ENCODE measurements at regions not wholly inside any gene's neighbourhood (a gene's known extent, or its start where the extent isn't known, plus 50 kb on each side); places are given as distances from the start of the nearest gene placed in this dataset.
"Not testable (repeated sequence)": the region's sequence is repeated elsewhere in the genome, so short reads cannot be mapped to it uniquely, and the experiment has no call there.

DNA sequence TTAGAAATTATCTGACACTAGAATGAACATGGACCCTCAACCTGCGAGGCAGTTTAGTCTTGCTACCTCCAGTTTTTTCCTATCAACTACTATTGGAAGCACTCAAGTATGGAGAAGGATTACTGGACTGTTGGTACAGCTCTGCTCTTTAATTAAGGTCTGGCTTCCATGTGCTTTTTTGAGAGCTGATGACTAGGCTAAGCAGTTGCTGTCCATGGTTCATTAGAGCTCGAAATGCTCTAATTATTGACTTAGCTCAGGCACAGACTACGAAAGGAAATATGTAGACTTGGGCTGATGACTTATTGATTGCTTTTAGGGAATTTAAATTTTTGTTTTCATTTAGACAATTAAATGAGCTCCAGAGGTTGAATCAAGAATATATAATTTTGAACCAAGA lies 1281.6 kb downstream of the HACE1 start:
- no peak for DNase-seq (ENCODE audit: low read depth)

DNA sequence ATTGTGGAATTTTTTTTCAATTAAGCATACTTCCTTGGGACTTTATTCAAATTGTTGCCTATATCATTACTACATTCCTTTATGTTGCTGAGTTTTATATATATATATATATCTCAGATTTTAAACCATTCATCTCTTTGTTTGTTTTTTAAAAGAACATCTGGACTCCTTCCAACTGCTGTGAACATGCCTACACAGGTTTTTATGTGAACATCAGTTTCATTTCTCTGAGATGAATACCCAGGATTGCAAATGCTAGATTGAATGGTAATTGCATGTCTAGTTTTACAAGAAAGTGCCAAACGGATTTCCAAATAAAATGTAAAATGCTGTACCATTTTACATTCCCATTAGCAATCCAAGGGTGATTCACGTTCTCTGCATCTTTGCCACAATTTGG lies 1289.3 kb downstream of the HACE1 start:
- DNase-seq (ENCODE audit: low read depth), result no peak

DNA sequence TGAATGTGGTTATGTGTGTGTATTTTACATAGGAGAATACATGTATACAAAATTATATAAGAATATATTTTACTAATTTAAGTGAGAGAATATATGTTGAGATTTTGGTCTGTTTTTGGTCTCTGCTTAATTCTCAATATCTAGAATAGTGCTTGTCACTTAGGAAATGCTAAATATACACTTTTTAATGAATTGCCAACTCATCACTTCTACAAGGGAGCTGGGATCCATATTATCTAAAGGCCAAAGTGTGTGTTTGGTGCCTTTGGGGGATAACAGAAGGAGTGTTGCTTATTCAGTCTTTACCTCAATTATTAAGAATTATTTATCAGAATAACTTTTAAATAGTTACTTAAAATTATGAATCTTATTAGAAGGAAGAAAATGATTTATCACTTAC lies 1304.8 kb downstream of the HACE1 start:
- no peak for DNase-seq (ENCODE audit: low read depth)

DNA sequence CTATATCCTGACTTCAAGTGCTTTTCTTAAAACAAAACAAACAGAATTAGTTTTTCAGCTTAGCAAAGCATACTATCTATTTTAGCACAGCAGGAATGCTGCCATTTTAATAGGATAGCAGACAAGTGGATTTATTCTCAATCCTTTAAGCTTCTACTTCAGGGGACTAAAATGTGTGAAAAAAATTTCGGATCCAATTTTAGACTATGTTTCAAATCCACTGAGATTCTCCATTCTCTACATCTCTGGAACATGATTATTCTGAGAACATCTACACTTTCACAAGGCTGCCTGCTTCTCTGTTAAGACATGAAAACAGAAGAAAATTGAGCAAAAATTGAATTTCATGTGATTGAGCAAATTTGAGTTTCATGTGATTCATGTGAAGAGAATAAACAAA lies 1321.3 kb downstream of the HACE1 start:
- no peak for DNase-seq (ENCODE audit: low read depth)

DNA sequence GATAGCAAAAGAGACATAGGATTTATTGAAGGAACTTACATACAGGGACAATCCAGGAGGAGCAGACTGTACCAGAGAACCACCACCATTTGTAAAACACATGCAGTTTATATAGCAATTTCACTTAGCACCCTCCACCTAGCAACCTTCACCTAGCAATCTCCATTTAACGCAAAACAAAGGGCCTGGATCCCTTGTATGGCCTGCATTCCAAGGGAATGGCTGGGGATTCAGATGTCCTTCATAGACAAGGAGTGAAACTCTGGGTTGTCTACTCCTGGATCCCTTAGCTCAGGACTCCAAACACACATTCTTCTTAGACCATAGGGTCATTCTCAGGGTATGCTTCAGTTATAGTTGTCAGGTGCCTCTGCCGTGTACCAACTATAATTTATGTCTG lies 1324.9 kb downstream of the HACE1 start:
- no peak for DNase-seq (ENCODE audit: low read depth)

DNA sequence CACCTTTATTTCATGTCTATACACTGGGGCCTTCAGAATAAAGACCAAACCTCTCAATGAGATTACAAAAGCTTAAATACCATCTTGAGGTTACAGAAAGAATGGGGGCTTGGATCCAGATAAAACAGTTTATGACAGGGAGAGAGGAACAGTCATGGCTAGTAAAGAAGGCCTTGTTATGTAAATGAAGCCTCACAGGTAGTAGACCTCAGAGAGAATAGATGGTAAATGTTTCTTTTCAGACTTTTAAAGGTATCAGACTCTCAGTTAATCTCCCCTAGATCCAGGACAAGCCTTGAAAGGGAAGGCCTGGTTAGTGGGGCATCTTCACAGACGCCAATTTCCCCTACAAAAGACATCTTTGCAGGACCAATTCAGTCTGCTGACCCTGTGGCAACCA lies 1325.6 kb downstream of the HACE1 start:
- DNase-seq (ENCODE audit: low read depth), result no peak

DNA sequence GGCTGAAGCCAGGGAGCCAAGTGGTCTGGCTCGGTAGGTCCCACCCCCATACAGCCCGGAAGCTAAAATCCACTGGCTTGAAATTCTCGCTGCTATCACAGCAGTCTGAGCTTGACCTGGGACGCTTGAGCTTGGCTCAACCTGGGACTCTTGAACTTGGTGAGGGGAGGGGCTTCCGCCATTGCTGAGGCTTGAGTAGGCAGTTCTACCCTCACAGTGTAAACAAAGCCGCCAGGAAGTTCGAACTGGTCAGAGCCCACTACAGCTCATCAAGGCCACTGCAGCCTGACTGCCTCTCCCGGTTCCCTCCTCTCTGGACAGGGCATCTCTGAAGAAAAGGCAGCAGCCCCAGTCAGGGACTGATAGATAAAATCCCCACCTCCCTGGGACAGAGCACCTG lies 1337.7 kb downstream of the HACE1 start:
- DNase-seq (ENCODE audit: low read depth), result no peak

DNA sequence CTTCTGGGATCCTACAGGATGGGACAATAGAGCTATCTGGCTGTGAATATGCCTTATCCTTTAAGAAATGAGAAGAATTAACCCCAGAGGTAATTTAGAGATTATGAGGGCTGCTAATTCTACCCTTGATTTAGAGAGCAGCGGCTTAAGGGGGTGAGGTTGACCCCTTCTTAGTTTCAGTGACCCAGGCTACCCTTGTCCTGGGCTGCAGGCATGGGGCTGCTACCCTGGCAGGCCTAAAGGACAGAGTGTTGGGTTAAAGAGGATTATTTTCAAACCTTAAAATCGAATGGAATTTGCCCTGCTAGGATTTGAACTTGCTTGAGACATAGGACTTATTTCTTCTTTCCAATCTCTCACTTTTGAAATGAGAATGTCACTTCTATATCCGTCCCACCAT lies 1343.4 kb downstream of the HACE1 start:
- no peak for DNase-seq (ENCODE audit: low read depth)

DNA sequence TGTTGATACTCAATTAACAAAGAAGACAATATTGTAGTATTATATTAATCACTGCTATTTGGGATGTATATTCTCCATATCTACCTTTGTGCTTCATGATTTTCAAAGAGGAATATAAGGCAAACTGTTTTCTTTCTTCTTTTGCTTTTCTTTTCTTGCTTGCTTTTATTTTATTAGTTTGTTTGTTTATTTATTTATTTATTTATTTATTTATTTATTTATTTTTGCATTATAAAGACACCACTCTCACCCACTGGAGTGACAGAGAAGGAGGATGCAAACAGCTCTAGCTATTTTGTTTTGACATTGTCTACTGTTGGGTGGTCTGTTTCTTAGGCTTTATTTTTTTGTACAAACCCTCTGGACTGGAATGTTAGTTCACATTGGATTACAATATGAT lies 1352.7 kb downstream of the HACE1 start:
- no peak for DNase-seq (ENCODE audit: low read depth)

DNA sequence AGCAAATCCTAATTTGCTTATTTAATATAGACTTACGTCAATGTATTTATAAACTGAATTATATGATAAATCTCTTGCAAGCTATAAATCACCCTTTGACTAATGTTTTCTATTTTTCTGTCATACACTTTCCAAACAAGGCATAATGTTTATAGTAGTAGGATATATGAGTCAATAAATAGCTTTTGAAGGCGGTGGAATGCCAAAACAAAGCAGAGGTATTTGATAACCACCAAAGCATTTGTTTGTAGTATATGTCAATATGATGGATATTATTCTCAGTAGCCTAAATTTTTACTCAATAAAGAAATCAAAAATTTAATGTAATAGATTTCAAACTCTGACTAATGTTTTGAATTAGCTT lies 1354.6 kb downstream of the HACE1 start:
- DNase-seq (ENCODE audit: low read depth), result no peak

DNA sequence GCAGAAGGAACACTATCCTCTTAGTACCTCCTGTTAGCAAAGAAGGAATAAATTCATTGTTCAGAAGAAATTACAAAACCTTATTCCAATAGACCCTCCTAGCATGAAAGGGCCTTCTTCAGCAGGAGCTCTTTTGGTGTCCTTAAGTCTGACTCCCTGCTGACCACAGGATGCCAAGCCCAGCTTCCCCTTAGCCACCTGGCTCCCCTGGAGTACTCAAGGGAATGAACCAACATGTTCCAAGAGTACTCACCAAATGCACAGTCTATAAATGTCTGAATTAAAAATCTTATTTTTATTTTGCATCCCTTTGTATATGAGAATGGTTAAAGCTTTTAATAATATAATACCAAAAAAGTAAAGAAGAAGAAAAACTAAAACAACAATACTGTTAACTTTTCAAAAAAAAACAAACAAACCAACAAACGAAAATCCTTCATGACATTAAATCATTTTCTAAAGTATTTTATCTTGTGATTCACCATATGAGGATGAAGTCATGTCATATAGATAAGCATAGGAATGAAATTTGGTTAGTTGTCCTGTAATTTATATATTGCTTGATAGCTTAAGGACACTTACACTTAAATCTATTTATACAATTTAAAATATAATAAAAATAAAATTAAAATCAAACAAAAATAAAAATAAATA lies 1355.1 kb downstream of the HACE1 start:
- DNase-seq (ENCODE audit: low read depth), result no peak

DNA sequence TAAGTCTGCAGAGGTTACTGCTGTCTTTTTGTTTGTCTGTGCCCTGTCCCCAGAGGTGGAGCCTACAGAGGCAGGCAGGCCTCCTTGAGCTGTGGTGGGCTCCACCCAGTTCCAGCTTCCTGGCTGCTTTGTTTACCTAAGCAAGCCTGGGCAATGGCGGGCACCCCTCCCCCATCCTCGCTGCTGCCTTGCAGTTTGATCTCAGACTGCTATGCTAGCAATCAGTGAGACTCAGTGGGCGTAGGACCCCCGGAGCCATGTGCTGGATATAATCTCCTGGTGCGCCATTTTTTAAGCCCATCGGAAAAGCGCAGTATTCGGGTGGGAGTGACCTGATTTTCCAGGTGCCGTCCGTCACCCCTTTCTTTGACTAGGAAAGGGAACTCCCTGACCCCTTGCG lies 1363.1 kb downstream of the HACE1 start:
- DNase-seq (ENCODE audit: low read depth), result not testable (repeated sequence)

DNA sequence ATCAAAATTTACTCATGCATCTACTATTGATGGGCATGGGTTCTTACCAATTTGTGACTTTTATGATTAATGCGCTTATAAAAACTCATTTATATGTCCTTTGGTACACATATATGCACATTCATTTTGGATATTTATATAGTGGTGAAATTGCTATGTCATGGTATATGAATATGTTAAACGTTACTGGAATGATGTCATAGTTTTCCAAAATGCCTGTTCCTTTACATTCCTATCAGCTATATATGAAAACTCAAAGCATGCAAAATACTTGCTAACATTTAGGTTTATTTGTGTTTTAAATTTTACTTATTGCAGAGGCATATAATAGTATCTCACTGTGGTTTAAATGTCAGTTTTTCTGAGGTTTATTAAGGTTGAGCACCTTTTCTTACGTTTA lies 1403.1 kb downstream of the HACE1 start:
- DNase-seq (ENCODE audit: low read depth), result no peak

DNA sequence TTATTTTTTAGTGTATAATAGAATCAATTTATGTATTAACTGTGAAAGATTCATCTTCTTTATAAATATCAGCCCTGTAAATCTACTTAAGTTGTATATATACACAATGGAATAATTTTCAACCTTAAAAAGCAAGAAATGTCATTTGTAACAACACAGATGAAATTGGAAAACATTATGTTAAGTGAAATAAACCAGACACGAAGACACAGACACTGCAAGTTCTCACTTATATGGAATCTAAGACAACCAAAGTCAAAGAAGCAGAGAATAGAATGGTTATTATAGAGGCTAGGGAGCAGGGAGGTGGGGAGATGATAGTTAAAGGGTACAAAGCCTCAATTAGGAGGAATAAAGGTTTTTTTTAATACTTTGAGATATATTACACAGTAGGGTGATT lies 1404.4 kb downstream of the HACE1 start:
- DNase-seq (ENCODE audit: low read depth), result no peak

DNA sequence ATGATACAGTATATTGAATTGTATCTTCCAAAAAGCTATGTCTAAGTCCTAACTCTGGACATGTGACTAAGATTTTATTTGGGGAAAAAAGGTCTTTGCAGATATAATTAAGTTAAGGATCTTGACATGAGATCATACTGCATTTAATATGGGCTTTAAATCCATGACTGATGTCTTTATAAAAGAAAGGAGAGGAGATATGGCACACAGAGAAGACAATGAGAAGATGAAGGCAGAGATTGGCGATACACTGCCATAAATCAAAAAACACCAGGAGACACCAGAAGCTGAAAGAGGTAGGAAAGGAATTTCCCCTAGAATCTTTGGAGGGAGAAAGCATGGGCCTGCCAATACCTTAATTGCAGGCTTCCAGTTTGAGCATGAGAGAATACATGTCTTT lies 1450.2 kb downstream of the HACE1 start:
- no peak for DNase-seq (ENCODE audit: low read depth)

DNA sequence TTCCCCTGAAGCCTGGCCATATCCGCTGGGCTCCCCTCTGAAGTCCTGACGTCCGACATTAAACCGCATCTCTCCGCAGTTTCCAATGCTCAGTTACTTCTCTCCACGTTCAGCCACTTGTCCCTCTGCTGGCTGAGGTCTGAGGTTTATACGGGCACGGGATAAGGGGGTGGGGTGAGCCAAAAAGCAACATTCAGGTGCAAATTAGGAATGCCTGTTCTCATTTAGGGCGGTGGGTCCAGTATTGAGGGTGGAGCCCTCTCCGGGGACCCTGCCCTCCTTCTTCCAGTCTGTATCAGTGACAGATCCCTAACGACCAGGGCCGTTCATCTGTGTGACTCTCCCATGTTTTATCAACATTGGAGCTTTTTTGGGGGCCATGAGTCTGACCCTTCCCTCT lies 1454.4 kb downstream of the HACE1 start:
- no peak for DNase-seq (ENCODE audit: low read depth)

DNA sequence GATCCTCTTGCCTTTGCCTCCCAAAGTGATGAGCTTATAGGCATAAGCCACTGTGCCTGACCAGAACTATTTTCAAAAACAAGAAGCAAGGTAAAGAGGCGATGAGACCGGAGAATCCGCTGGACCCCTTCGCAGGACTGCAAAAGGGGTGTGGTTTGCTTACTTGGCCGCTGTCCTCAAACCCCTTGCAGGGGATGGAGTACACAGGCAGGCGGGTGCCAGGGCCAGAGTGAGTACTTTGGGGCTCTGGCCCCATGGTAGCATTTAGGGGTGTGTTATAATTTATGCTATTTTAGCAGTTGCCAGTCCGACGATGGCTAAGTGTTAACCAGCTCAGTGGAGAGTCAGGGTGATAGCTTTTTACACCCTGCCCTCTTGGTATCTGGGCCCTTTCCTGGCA lies 1454.9 kb downstream of the HACE1 start:
- DNase-seq (ENCODE audit: low read depth), result no peak

DNA sequence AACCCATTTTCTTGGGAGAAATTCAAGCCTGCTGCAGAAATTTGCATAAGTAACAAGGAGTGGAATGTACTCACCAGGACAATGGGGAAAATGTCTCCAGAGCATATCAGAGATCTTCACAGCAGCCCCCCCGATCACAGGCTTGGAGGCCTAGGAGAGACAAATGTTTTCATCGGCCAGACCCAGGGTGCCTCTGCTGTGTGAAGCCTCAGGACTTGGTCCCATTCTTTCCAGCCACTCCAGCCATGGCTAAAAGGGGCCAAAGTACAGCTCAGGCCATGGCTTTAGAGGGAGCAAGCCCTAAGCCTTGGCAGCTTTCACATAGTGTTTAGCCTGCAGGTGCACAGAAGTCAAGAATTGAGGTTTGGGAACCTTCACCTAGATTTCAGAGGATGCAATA lies 1463.0 kb downstream of the HACE1 start:
- DNase-seq (ENCODE audit: low read depth), result no peak

DNA sequence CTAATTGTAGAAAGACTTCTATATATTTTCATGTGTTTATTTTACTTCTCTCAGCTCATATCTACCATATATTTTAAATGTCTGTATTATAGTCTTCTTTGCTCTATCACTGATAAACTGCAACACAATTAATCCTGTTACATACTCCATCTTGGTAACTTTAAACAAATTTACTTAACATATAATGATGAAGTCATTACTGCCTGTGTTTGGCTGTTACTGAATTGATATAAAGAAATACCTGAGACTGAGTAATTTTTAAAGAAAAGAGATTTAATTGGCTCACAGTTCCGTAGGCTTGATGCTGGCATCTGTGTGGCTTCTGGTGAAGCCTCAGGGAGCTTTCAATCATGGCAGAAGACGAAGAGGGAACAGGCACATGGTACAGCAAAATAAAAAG lies 1480.4 kb downstream of the HACE1 start:
- DNase-seq (ENCODE audit: low read depth), result no peak

DNA sequence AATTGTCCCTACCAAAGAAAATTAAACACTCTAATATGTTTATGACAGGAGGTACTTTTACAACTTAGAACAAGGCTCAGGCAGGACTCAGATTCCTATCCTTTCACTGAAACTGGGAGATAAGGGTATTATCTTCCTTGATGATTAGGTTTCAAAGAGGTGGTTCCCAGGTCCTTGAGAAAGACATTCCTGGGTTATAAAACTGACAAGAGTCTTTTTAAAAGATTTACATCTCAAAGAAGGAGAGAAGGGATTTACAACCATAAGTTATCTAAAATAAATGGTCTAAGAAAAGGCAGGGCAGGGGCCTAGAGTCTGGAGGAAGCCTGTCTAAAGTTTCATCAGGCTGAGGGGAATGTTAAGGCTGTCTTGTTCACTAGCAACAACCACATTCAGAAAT lies 1492.5 kb downstream of the HACE1 start:
- DNase-seq (ENCODE audit: low read depth), result no peak

DNA sequence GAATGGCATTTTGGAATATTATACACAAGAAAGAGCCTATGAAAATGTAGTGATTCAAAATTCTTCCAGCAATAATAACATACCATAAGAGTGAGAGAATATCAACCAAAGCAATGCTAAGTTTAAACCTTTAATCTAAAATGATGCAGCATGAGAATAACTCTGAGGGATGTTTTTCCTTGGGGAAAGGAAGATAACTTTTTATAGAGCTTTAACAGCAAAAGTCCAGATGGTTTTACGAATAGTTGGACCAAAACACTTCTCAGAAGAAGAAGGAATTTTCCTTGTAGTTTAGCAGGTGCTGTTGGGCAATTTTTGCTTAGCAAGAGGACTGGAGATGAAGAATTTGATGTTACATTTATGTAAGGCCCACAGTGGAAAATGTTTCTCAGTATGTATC lies 1503.2 kb downstream of the HACE1 start:
- DNase-seq (ENCODE audit: low read depth), result no peak

DNA sequence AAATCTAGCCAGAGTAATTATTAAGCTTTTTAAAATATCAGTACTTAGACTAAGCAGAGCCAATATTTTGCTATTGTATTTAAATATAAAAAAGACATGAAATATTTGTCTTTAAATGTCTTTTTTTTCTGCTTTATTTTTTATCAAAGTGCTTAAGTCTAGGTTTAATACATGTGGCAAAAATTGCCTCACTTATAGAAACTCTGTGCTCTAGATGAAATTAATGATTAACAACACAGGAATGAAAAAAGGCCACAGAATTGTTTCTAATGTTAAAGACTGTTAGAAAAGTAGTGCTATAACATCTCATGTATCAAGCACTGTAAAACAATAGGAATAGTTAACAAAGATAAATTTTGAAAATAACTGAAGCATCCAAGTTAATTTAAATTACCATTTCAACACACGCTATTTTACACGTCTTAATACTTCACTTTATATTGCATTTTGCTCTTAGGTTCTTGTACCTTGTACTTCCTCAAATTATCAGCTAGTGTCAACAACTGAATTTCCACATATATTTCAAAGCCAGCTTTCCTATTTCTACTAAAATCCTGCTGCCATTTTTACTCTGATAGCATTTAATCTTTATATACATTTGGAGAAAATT lies 1515.1 kb downstream of the HACE1 start:
- DNase-seq (ENCODE audit: low read depth), result no peak

DNA sequence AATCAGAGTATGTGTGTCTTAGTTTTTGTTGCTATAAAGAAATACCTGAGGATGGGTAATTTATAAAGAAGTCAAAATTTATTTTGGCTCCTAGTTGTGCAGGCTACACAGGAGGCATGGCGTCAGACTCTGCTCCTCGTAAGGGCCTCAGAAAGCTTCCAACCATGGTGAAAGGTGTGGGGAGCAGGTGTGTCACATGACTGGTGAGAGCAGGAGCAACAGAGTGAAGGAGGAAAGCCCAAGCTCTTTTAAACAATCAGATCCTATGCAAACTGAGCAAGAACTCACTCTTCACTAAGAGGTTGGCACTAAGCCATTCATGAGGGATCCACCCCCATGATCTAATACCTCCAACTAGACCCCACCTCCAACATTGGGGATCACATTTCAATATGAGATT lies 1524.3 kb downstream of the HACE1 start:
- no peak for DNase-seq (ENCODE audit: low read depth)

Data from non-pigmented ciliary epithelial cell (primary cell).